Esophagus muscularis mucosa (tissue), 4 donors: ENCODE measurements at regions not wholly inside any gene's neighbourhood (a gene's known extent, or its start where the extent isn't known, plus 50 kb on each side); places are given as distances from the start of the nearest gene placed in this dataset.

ENCODE experiments used
- DNase-seq: peaks from one replicate; pipeline ENCODE4 v3.0.0-alpha.2; 2017; ENCODE audit errors: extremely low spot score
- H3K27ac ChIP-seq, 4 donors: fragments of 200-600 bp; sonication (generic); replicated peaks in 1 of 4; 1 replicate in 3 of 4; 2 replicates in 1 of 4; pipeline ENCODE4 v1.5.1; 2016 to 2019; ENCODE audit warnings: mild to moderate bottlenecking in 1 of 4
- H3K27me3 ChIP-seq, 4 donors: fragments of 200-600 bp; sonication (generic); one replicate each; pipeline versions ENCODE4 v1.5.1 to v1.6.0; 2016 to 2019
- H3K36me3 ChIP-seq, 4 donors: fragments of 200-600 bp; sonication (generic); one replicate each; pipeline ENCODE4 v1.5.1; 2016 to 2019
- H3K4me1 ChIP-seq, 4 donors: fragments of 200-600 bp; sonication (generic); one replicate each; pipeline ENCODE4 v1.5.1; 2016 to 2019
- H3K4me3 ChIP-seq, 4 donors: fragments of 200-600 bp; sonication (generic); 1 replicate in 2 of 4; 2 replicates in 2 of 4; pipeline ENCODE4 v1.5.1; 2016 to 2019; ENCODE audit warnings: mild to moderate bottlenecking in 4 of 4, moderate library complexity in 1 of 4
- H3K9me3 ChIP-seq, 4 donors: fragments of 200-600 bp; sonication (generic); 1 replicate in 3 of 4; 2 replicates in 1 of 4; pipeline ENCODE4 v1.5.1; 2016 to 2019
- CTCF ChIP-seq, 3 experiments: fragments of 200-600 bp in 2 of 3; fragments of 450-650 bp in 1 of 3; sonication (generic) in 2 of 3; IDR thresholded peaks; one replicate each; pipeline ENCODE4 v1.5.1; 2017 to 2019; ENCODE audit warnings: antibody characterized with exemption in 3 of 3, mild to moderate bottlenecking in 2 of 3, moderate library complexity in 1 of 3
- EP300 ChIP-seq: sonication (generic); formaldehyde crosslinking; IDR thresholded peaks from one replicate; pipeline ENCODE4 v1.6.1; 2017; ENCODE audit warnings: antibody characterized with exemption
- POLR2A ChIP-seq: fragments of 450-650 bp; IDR thresholded peaks from one replicate; pipeline ENCODE4 v1.6.1; 2017; ENCODE audit warnings: antibody characterized with exemption, moderate library complexity, mild to moderate bottlenecking, low read depth
- POLR2AphosphoS5 ChIP-seq, 2 donors: sonication (generic); formaldehyde crosslinking; IDR thresholded peaks; one replicate each; pipeline ENCODE4 v1.6.1; 2017; ENCODE audit warnings: antibody characterized with exemption in 2 of 2
- whole genome bisulfite sequencing: methylation state at CpG from one replicate; pipeline ENCODE4 v1.1.5; 2018; 5-methylcytosine and 5-hydroxymethylcytosine counted together
- intact Hi-C: fragments of 100-400 bp; cut with DNase I; formaldehyde crosslinking; loops from one replicate; pipeline ENCODE4 v1.15.1; 2023

DNA sequence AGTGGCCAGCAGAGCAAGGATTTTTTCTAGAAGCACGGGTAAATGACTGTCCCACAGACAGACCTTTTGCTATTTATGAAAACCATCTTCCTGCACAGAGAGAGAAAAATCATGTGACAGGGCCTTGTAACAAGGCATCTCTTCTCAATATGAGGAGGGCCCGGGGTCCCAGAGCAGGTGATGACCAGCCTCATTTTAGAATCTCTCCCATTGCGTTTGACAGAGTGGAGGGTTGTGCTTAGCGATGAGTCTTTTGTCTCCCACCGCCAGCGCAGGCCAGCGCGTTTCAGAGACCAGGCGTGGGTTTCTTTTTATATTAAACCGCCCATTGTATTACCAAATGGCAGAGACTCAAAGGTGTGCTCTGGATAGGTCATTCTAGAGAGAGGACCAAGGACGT, 97.4 kb upstream of the UBL3 start:
- intact Hi-C loops, result no loop called here

DNA sequence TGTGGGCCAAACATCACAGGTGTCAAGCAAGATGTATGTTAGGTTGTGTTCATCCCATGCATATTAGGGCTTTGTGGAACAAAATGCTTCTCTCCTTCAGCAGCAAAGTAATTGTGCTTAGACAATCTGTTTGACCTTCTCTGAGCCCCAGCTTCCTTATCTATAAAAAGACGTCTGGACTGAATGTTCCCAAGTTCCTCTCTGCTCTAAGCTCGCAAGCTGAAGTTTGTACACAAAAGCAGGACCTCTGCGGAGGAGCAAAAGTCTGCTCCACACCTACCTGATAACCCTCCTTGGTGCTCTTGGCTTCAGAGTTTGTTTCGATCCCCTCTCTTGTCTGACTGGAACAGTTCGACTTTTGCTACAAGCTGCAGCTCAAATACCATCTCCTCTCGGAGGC, 95.7 kb upstream of the UBL3 start:
- H3K36me3 ChIP-seq, result no peaks in the 10 kb centered on the region
- no peak overlapping the region for H3K27ac ChIP-seq
- H3K4me1 ChIP-seq, result peaks cover 0 to 10% (median 7%) of the 10 kb centered on the region in 4 donors
- 81% methylated on average over 6 of the region's 6 CpGs for WGBS
- DNase-seq, result no peak
- no peaks in the 10 kb centered on the region for H3K9me3 ChIP-seq
- intact Hi-C loops, result no loop called here
- no peak overlapping the region for H3K4me3 ChIP-seq
- TF ChIP-seq EP300 (no peak), CTCF (IDR thresholded peaks at IDR 0.05) (no peak), POLR2AphosphoS5 (IDR thresholded peaks at IDR 0.05) (no peak), POLR2A (no peak)
- H3K27me3 ChIP-seq, result no peaks in the 10 kb centered on the region

More for the DNA sequence above, 97.4 kb upstream of the UBL3 start:
- peaks cover 0 to 10% (median 7%) of the 10 kb centered on the region in 4 donors for H3K4me1 ChIP-seq
- TF ChIP-seq CTCF (IDR thresholded peaks at IDR 0.05) (no peak), POLR2AphosphoS5 (IDR thresholded peaks at IDR 0.05) (no peak), EP300 (no peak), POLR2A (no peak)
- no peak overlapping the region for H3K4me3 ChIP-seq
- no peaks in the 10 kb centered on the region for H3K36me3 ChIP-seq
- H3K27ac ChIP-seq, result no peak overlapping the region
- WGBS, result 94% methylated on average over 11 of the region's 11 CpGs
- H3K27me3 ChIP-seq, result no peaks in the 10 kb centered on the region
- no peaks in the 10 kb centered on the region for H3K9me3 ChIP-seq
- no peak for DNase-seq

DNA sequence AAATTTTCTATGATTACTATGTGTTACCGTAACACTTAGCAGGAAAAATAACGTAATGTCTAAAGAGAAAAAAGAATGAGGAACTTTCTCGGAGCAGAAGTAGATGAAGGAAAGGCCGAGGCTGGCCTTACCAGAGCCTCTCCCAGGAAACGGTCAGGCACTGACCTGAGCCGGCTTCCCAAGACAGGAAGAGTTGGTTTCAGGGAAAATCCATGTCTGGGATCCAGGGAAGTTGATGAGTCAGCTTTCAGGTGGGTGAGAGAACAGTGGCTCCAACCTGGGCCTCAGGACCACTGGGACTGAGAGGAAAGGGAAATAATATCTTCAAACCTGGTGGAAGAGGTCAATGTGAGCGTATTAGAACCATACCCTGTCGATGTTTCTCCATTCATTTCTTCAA, 93.3 kb upstream of the UBL3 start:
- WGBS, result 72% methylated on average over 8 of the region's 8 CpGs
- intact Hi-C loops, result no loop called here
- H3K9me3 ChIP-seq, result no peaks in the 10 kb centered on the region
- no peaks in the 10 kb centered on the region for H3K27me3 ChIP-seq
- DNase-seq, result no peak
- H3K4me3 ChIP-seq, result no peak overlapping the region
- H3K27ac ChIP-seq, result no peak overlapping the region
- no peak for TF ChIP-seq CTCF (IDR thresholded peaks at IDR 0.05)
- no peak for TF ChIP-seq POLR2AphosphoS5 (IDR thresholded peaks at IDR 0.05)
- no peak for TF ChIP-seq EP300
- TF ChIP-seq POLR2A, result no peak
- no peaks in the 10 kb centered on the region for H3K36me3 ChIP-seq
- H3K4me1 ChIP-seq, result peaks cover 0 to 6% (median 5%) of the 10 kb centered on the region in 4 donors

DNA sequence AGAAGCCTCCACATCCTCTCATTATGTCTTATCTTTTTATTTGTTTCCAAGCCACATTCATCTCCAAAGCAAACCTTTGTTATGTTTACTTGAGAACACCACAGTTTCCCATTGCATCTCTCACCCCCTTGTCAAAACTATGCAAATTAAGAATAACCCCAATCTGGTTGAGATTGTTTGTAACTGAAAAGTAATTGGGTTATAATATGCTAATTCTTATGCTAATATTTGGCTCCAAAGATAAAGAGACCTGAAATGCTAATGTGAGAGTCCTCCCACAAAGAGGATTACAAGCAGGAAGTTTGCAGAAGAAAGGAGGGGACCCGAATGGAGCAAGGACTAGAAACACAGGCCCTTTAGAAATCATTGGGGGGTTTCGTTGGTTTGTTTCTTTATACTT, 92.9 kb upstream of the UBL3 start:
- 61% methylated on average over 2 of the region's 2 CpGs for WGBS
- DNase-seq, result no peak
- TF ChIP-seq POLR2AphosphoS5 (IDR thresholded peaks at IDR 0.05) (no peak), POLR2A (no peak), EP300 (no peak), CTCF (IDR thresholded peaks at IDR 0.05) (no peak)
- H3K36me3 ChIP-seq, result no peaks in the 10 kb centered on the region
- H3K4me3 ChIP-seq, result no peak overlapping the region
- H3K27ac ChIP-seq, result no peak overlapping the region
- H3K9me3 ChIP-seq, result no peaks in the 10 kb centered on the region
- no peaks in the 10 kb centered on the region for H3K27me3 ChIP-seq
- intact Hi-C loops, result no loop called here
- H3K4me1 ChIP-seq, result peaks cover 0 to 1% (median under 1%) of the 10 kb centered on the region in 4 donors

- Histone ChIP-seq H3K9me3 (no peaks in the 10 kb centered on the region), H3K4me1 (no peaks in the 10 kb centered on the region), H3K27ac (no peak overlapping the region), H3K36me3 (no peaks in the 10 kb centered on the region), H3K27me3 (no peaks in the 10 kb centered on the region), H3K4me3 (no peak overlapping the region)
- TF ChIP-seq EP300 (no peak), CTCF (IDR thresholded peaks at IDR 0.05) (no peak), POLR2AphosphoS5 (IDR thresholded peaks at IDR 0.05) (no peak), POLR2A (no peak)
- intact Hi-C loops, result no loop called here
- WGBS, result 71% methylated on average over 1 of the region's 1 CpG
- DNase-seq, result no peak
Measured at GRCh38 chr13:29940715-29941114, 90.3 kb upstream of the UBL3 start.
